Hepatic stellate cell (primary cell): ENCODE measurements at regions not wholly inside any gene's neighbourhood (a gene's known extent, or its start where the extent isn't known, plus 50 kb on each side); places are given as distances from the start of the nearest gene placed in this dataset.

Experiments
- DNase-seq: peaks from one replicate; pipeline ENCODE4 v3.0.0; 2011; ENCODE audit warnings: low spot score

DNA sequence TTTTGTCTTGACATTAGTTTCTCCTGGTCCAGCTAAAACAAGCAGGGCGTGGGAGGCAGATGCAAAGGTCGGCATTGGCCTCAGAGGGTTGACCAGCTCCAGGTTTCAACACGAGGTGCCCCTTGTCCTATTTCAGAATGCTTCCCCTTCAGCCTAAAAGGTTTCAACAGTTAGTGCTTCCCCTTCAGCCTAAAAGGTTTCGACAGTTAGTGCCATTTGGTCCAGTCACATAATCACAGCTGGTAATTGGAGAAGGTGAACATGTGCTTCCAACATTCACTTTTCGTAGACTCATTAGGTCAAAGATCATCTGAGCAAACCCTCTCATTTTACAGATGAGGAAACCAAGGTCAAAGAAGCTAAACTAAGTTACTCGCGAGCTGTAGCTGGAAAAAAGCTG lies 270.3 kb upstream of the MAP3K1 start:
- no peak for DNase-seq

DNA sequence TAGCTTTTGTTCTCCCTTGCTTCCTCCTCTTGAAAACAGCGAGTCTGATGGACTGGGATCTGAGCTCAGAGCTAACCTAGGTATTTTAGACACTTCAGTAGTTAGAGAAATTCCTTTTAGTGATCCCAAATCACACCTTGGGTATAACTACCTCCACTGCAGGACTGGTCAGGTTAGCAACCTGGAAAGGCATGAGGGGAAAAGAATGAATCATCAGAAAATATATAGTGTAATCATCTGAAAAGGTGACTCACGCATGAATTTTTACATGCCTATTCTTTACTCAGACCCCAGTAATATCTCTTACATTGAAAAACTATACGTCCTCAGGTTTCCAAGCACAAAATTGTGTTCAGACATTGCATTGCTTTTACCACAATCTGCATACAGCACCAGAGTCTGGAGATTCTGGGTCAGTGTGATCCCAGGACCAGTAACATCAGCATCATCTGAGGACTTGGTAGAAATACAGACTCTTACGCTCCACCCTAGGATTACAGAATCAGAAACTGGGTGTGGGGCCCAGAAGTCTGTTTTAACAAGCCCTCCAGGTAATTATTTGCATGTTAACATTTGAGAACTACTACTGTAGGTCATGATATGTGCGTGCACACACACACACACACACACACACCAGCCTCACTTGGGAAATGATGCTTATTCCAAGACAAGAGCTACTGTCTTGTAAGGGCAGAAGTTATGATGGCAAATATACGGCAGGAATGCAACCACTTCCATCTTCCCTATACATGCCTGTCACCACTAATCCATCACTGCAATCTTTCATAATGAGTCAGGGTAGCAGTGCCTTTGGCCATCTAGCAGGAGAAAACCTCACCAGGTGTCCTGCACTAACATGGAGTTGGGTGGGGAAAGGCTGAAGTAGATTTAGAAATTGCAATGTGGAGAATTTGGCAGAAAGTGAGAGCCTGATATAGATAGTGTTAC lies 271.6 kb upstream of the MAP3K1 start:
- DNase-seq, result no peak

DNA sequence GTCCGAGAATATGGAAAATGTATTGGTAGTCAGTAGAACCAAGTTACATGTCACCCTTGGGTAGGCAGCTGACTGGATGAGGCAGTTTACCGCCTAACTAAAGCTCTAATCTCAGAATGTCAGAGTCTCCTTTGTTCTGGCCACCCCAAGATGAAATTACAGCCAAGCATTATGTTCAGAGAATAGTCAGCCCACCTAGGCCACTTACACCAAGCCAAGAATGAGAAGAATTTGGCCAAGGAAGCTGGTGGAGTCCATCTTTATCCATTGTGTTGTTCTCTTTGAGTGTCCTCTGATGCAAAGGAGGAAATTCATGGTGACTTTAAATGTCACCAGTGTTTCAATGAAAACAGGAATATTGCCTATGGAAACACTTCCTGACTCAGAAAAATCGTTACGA lies 275.1 kb upstream of the MAP3K1 start:
- DNase-seq, result no peak

DNA sequence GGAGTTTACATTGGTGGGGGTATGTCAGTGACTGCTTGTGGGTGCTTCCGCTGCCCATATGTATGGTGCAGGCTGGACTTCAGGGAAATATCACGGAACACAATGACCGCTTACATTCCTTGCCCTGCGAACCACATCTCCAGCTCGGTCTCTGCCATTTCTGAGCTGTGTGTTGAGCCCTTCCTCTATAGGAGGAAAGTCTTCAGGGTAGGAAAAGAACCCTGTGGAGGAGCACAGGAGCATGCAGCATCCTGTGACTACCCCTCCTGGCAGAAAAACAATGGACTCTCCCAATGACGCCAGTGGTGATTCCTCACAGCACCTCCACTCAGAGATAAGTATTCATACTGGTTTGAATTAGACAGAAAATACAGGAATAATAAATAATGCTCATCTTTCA lies 276.8 kb upstream of the MAP3K1 start:
- no peak for DNase-seq

DNA sequence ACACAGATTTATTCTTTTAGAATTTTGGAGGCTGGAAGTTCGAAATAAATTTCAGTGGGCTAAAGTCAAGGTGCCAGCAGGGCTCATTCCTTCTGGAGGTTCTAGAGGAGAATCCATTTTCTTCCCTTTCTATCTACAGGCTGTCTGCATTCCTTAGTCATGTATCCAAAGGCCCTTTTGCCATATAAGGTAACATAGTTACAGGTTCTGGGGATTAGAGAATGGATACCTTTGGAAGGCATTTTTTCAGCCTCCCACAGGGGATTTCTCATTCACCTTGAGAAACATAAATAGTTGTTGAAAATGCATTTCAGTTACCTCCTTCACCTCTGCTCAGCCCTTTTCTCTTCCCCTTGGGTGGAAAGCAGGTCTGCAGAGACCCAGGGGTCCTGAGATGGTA lies 280.0 kb upstream of the MAP3K1 start:
- no peak for DNase-seq

DNA sequence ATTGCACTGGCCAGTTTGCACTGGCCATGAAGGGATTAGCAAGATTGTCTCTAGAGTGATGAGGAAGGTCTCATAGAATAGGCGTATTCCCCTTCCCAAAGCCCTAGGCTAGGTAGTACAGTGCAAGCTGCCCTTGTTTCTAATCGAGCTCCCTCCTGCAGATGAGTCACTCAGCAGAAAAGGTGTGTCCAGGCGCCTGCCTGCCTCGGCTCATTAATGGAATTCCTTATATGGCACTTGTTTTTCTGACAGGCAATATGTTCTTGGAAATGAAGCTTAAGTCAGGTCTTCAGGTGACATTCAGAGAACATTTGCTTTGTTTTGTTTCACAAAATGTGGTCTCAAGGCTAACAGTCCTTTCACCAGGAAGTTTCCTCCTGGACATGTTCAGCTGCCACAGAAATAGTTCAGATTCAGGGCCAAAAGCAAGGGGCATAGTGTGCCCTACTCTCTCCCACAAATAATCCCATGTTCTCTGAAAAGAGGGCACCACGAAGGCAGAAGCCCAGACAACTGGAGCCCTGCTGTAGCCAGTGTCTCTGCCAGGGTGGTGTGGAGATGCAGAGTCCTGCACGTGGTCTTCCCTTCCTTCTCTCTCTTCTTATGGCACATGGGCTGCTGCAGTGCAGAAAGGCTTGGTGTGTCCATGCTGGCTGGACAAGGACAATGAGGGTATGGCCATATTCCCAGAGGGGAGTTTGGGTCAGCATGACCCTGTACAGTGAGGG lies 281.1 kb upstream of the MAP3K1 start:
- no peak for DNase-seq

DNA sequence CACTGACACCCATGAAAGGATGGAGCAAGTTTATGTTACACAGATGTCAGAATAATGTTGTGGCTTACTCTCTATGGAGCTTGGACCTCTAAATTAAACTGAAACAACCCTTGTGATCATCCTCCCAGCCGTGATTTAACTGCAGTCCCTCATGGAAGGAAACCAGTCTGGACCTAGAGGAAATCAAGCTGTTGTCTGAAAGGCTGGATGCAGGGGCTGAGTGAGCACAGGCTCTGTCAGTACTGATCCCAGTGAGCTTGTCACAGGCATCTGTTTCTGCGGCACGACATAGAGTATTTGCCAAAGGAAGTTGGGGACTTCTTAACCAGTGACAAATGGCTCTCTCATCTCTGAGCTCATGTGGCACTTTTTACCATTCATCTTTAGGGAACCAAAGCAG lies 282.9 kb upstream of the MAP3K1 start:
- peak; percentile 13 for DNase-seq

DNA sequence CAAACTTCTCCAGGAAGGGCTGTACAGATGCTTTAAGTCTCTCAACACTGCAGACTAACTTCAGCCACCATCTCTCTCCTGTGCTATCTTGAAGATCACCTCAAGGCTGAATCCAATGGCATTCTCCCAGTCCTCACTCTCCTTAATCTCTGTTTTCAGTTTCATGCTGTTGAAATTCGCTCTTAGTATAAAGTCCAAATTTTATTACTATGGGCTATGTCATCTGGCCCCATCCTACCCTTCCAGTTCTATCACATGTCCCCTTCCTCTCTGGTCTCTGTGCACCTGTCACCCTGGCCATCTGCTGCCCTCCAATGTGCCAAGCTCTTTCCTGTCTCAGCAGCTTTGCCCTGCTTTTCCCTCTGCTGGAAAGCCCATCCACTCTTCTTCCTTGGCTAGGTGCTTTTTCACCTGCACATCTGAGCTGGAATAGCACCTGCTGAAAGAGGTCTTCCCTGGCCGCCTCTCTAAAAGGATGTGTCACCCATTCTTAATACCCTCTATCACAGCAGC lies 284.7 kb upstream of the MAP3K1 start:
- no peak for DNase-seq

DNA sequence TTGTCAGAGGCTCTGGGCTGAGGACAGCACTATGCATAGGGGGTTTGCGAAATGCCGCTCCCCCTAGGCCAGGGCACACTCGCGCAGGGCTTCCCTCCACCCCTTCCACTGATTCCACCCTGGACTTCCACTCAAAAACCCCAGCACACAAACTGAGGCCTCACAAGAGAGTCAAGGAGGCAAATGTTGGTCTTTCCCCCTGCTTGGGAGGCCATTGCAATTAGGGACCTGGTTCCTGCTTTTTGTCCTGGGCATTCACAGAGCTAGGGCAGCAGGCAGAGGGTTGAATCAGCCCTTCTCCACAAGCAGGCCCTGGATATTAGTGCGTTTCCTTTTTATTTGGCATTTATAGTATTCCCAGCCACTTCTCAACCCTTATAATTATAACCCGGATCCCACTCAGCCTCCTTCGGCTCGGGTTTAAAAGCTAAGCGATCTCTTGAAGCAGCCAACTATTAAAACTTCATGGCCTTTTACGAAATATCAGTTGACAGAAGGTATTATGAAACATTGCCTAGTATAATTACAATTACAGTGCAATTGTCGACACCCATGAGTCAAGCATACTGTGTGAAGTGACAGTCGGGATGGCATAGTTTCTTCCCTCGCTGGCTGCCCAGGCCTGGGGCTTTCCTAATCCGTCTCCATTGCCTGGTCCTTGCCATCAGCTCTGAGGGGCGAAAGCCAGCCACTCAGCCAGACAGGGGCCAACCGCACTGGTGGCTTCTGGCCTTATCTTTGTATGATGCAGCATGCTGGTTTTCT lies 285.5 kb upstream of the MAP3K1 start:
- DNase-seq, result no peak

DNA sequence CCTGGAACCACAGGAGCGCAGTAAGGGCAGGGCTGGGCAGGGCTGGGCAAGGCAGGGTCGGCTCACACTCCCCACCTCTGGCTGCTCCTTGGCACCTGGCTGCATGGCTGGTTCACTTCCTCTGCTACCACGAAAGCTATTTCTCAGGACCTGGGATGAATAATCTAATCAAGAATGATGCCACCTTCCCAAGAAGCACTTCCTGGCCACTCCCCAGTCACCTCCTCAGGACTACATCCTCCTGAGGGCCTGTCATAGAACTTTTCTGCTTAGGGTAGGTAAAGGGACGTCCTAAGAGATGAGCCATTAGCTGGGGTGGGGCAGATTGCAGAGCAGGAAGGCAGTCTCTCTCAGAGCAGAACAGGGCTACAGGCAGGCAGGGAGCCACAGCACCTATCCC lies 288.2 kb upstream of the MAP3K1 start:
- no peak for DNase-seq

DNA sequence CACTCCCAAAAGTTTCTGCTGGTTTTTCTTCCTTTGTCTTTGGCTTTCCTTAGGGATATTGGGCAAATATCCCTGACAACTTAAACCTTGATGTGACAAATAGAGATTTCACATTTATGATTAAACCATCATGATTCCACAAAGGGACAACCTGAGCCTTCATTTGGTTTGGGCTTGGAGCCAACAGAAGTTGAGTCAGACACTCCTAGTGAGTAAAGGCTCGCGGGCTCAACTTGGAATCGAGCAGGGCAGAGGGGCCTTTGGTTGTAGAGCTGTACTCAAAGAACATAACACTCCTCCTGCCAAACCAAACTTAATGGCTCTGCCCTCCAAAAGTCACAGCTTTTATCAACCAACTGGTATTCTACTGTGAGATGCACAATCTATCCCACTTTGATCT lies 290.2 kb upstream of the MAP3K1 start:
- DNase-seq, result no peak

DNA sequence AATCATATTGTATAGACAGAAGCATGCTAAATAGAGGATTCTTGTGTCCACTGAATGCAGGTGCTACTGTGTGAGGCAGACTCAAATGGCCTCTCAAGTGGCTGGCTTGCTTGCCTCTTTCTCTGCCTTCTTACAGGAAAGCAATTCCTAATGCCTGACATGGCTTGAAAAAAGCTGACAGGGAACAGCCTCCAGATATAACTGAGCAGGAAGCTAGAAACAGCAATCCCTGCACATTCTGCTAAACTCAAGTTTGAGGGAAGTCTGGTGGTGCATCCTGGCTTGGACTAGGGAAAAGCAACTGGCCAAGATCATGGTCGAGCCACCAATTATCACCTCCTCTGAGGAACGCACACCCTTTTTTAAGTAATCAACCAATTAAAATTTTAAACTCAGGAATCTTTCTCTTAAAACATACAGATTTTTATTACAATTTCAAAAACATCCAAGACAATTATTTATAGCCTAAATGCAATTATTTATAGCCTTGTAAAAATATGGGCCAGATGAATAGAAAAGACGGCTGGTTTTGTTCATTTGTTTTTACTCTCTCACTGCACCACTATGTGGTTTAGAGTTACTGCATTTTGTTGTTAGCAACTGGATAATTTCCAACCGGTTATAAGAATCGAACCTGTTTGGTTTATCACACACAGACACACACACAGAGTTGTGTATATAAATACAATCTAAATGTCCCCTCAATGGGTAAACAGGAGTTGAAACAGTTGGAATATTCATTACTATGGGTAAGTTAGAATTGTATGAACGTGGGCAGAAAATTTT lies 290.9 kb upstream of the ANKRD55 start:
- peak; percentile 37 for DNase-seq

DNA sequence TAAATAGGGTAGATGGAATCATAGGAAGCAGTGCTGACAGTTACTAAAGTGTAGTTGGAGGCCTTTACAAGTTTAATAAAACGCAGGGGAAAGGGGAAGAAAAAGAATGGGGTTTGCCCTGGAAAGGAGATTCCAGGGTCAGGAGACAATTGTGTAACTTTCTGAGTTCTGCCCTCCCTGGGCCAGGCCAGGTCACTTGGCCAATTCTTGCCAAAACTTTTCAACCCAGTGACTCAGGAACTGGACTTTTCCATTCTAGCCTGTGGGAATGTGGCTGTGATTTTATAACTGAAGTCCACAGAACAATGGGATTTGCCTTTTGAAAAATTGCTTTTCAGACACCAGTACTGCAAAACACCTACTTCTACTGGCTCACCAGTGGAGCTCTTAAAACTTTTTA lies 289.8 kb upstream of the ANKRD55 start:
- DNase-seq, result peak; percentile 21

DNA sequence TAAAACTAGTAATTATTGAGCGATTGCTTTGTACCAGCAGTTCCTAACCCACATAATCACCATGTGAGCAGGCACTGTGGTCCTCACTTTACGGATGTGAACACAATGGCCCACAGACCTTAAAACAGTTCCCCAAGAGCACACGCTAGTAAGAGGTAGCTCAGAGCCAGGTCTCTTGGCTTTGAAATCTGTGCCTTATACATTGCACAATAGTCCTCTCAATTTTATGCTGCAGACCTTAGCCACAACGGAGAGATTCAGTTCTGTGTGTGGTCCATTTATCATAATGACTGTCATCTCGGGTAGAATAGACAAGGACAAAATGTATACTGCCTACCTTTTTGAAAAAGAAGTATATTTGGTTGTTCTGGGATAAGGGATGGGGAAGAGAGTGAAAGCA lies 289.0 kb upstream of the ANKRD55 start:
- no peak for DNase-seq

DNA sequence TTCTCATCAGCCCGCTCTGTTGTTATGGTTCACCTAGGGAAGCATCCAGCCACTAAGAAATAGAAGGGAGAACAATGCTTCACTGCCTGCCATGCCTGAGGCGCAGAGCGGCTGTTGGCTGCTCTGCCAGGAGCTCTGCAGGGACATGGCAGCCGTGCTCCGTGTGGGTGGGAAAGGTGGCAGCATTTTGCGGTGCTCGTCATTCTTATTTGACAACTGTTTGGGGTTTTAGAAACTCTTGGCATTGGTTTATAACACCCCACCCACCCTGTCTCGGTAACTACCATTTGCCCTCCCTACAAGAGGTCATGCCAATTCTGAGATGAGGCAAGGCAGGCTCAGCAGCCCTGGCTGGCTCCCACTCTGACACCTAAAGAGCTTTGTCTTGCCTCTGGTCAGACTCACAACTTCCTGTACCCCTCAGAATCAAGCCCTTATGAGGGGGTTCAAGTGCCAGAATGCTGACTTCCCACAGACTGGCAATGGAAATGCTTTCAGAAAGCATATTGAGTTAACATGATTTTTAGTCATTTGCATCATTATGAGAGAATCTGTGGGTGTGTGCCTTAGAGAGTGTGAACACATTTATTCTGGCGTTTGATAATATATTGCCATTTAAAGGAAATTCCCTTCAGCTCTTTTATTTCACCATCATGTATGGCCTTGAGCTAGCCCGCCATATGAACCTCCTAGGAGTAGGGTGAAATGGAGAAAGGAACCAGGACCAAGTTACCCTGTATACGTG lies 288.0 kb upstream of the ANKRD55 start:
- no peak for DNase-seq

DNA sequence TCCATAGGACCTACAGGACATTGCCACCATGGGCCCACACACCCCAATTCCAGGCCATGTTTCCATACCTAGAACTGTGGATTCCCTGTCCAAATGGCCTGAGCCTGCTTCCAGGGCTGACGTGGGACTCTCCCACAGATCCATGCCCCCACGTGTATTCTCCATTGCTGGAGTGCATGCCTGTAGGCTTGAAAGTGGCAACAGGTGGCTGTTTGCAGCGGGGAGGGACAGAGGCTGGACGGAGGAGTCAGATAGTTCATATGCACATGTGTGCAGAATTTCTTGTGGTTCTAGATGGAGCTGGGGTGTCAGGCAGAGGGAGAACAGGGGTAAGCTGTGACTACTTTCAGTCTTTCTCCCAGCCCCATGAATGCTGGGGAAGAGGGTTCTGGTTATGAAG lies 285.7 kb upstream of the ANKRD55 start:
- no peak for DNase-seq

DNA sequence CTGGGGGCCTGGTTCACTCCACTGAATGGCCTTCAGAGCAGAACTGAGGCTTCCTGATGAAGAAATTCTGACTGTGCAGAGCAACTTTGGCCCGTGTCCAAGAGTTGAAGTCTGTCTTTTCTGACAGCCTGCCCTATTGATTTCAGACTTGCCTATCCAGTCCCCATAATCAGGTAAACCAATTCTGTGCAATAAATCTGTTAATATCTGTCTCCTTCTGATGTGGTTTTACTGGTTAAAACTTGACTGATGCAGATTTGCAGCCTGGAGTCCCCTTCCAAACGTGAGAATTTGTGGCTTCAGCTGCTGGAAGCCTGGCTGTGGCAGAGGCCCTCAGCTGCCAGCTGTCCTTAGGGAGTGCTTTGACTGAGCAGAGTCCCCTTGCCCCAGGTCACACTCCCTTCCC lies 283.9 kb upstream of the ANKRD55 start:
- DNase-seq, result no peak

DNA sequence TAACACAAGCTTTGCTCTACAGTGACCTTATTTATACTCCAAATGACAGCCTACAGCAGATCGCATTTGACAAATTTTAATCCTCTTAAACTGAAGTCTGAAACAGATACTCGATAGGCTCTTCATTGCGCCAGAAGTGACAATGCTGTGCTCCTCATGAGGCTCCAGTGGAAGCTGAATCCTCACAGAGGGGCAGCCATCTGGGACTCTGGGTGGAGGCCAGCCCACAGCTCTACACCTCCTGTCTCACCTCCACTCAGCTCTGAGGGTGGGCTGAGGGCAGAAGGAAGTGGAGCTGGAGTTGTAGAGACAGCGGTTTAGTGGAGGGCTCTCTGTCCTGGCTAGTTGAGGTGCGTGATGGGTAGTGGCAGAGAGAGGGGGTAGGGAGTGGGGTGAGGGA lies 283.3 kb upstream of the ANKRD55 start:
- DNase-seq, result no peak

DNA sequence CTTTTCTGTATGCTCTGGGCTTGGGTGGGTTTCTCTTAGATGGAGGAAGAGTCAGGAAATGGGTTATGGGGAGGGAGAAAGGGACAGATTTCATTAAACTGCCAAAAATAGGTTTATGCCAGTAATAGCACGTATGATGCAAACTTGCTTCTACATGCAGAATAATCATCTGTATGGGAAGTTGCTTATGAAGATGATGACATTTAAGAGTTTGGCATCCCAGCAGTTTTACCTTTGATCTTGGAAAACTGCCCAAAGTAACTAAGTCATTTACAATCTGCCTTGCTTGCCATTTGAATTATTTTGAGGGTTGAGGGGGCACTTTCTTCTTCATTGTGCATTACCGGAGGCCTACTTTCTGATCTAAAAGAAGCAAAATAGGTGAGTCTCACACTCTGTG lies 282.9 kb upstream of the ANKRD55 start:
- DNase-seq, result no peak

DNA sequence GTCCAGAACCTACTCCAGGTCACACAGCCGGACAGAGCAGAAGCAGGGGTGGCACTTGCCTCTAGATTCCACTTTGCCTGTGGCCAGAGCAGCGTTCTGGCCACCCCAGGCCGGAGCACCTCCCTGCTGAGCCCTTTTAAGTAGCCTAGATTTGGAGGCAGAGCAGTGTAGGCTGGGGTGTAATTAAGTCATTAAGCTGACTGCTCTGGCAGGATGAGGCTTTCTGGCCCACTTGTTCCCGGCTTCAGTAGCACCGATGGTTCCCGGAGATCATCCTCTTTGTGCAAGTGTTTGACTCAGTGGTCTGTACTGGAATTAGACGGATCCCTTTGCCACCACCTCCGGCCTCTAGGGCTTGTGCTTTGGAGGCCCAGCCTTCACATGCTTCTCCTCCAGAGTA lies 281.9 kb upstream of the ANKRD55 start:
- DNase-seq, result no peak

DNA sequence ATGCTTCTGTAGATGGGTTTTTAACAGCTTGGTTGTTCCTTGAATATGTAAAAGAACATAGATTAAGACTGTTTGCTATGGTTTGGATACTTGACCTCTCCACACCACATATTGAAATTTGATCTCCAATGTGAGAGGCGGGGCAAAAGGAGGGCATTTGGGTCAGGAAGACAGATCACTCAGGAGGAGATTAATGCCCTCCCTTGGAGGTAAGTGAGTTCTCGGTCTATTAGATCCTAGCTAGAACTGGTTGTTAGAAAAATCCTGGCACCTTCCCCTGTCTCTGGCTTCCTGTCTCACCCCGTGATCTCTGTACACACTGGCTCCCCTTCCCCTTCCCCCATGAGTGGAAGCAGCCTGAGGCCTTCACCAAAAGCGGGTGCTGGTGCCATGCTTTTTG lies 281.1 kb upstream of the ANKRD55 start:
- DNase-seq, result no peak
